Neural cell (in vitro differentiated cells): ENCODE measurements at regions not wholly inside any gene's neighbourhood (a gene's known extent, or its start where the extent isn't known, plus 50 kb on each side); places are given as distances from the start of the nearest gene placed in this dataset.

Source experiments
- H2AFZ ChIP-seq: fragments of 200-600, 300-800 bp; sonication (generic), shearing (Covaris generic); 2 replicates; pipeline ENCODE4 v1.6.0; 2014; ENCODE audit warnings: low read depth, mild to moderate bottlenecking, antibody characterized with exemption, low read length, moderate library complexity
- H3F3A ChIP-seq: fragments of 200-600 bp; shearing (Covaris generic); 2 replicates; pipeline ENCODE4 v1.6.1; 2016; ENCODE audit warnings: mild to moderate bottlenecking, moderate library complexity, mixed read lengths, antibody characterized with exemption, low read length; ENCODE audit not compliant: insufficient read depth, poor library complexity, severe bottlenecking
- H3K27ac ChIP-seq: fragments of 200-600, 300-800 bp; sonication (generic), shearing (Covaris generic); 2 replicates; pipeline ENCODE4 v1.5.1; 2014; ENCODE audit warnings: mild to moderate bottlenecking, low read length, moderate library complexity
- H3K27me3 ChIP-seq: fragments of 300-800, 200-600 bp; sonication (generic), shearing (Covaris generic); 2 replicates; pipeline ENCODE4 v1.6.0; 2014; ENCODE audit warnings: mild to moderate bottlenecking, low read depth, low read length, moderate library complexity; ENCODE audit not compliant: insufficient read depth
- H3K36me3 ChIP-seq: fragments of 300-800, 200-600 bp; sonication (generic), shearing (Covaris generic); 2 replicates; pipeline ENCODE4 v1.5.1; 2014; ENCODE audit warnings: mild to moderate bottlenecking, antibody characterized with exemption, low read length, moderate library complexity; ENCODE audit not compliant: insufficient read depth
- H3K4me2 ChIP-seq: fragments of 300-800, 200-600 bp; sonication (generic), shearing (Covaris generic); 2 replicates; pipeline ENCODE4 v1.6.0; 2014; ENCODE audit warnings: mild to moderate bottlenecking, low read length
- H3K4me3 ChIP-seq: fragments of 300-800, 200-600 bp; sonication (generic), shearing (Covaris generic); 2 replicates; pipeline ENCODE4 v1.5.1; 2014; ENCODE audit warnings: mild to moderate bottlenecking, low read length, moderate library complexity
- H3K79me2 ChIP-seq: fragments of 200-600 bp; shearing (Covaris generic); replicated peaks from 2 replicates; pipeline ENCODE4 v1.6.0; 2014; ENCODE audit warnings: mild to moderate bottlenecking, low read length, moderate library complexity; ENCODE audit not compliant: insufficient read depth
- H3K9ac ChIP-seq: fragments of 300-800, 200-600 bp; sonication (generic), shearing (Covaris generic); 2 replicates; pipeline ENCODE4 v1.6.1; 2016; ENCODE audit warnings: mild to moderate bottlenecking, low read length, mixed read lengths
- H3K9me2 ChIP-seq: fragments of 200-600 bp; shearing (Covaris generic); 2 replicates; pipeline ENCODE4 v1.6.1; 2016; ENCODE audit warnings: mild to moderate bottlenecking, low read length, mixed read lengths; ENCODE audit not compliant: insufficient read depth
- H3K9me3 ChIP-seq: fragments of 200-600, 300-800 bp; sonication (generic), shearing (Covaris generic); 2 replicates; pipeline ENCODE4 v1.6.1; 2016; ENCODE audit warnings: mild to moderate bottlenecking, mixed run types, low read length, moderate library complexity, mixed read lengths
- H4K20me1 ChIP-seq: fragments of 200-600 bp; shearing (Covaris generic); 2 replicates; pipeline ENCODE4 v1.6.1; 2016; ENCODE audit warnings: mild to moderate bottlenecking, mixed run types; ENCODE audit not compliant: insufficient read depth
- EP300 ChIP-seq: fragments of 450-650 bp; conservative IDR thresholded peaks from 2 replicates; pipeline ENCODE4 v1.6.1; 2014; ENCODE audit warnings: antibody characterized with exemption, mild to moderate bottlenecking, moderate library complexity; ENCODE audit not compliant: poor library complexity, severe bottlenecking
- EZH2 ChIP-seq: fragments of 200-600, 300-800 bp; shearing (Covaris generic), sonication (generic); IDR thresholded peaks from 2 replicates; pipeline ENCODE4 v1.6.1; 2014; ENCODE audit warnings: antibody characterized with exemption, low read length, borderline replicate concordance, mild to moderate bottlenecking; ENCODE audit not compliant: insufficient read depth, poor library complexity, severe bottlenecking
- MXI1 ChIP-seq: fragments of 450-650 bp; conservative IDR thresholded peaks from 2 replicates; pipeline ENCODE4 v1.6.1; 2014; ENCODE audit warnings: antibody characterized with exemption, mild to moderate bottlenecking; ENCODE audit not compliant: poor library complexity, severe bottlenecking
- POLR2AphosphoS5 ChIP-seq: IDR thresholded peaks from 2 replicates; pipeline ENCODE4 v1.6.1; 2012
- RAD21 ChIP-seq: fragments of 450-650 bp; conservative IDR thresholded peaks from 2 replicates; pipeline ENCODE4 v1.6.1; 2014; ENCODE audit warnings: antibody characterized with exemption, mild to moderate bottlenecking, moderate library complexity
- SMC3 ChIP-seq: fragments of 450-650 bp; conservative IDR thresholded peaks from 2 replicates; pipeline ENCODE4 v1.6.1; 2014; ENCODE audit warnings: antibody characterized with exemption, mild to moderate bottlenecking, moderate library complexity; ENCODE audit not compliant: poor library complexity
- TAF1 ChIP-seq: IDR thresholded peaks from 2 replicates; pipeline ENCODE4 v1.6.1; 2012; ENCODE audit warnings: low read depth
- TF ChIP-seq, protein P1 (sequence below): IDR thresholded peaks from 2 replicates; pipeline ENCODE4 v1.6.1; 2012; ENCODE audit warnings: borderline replicate concordance
- TF ChIP-seq, protein P2 (sequence below): fragments of 450-650 bp; IDR thresholded peaks from 2 replicates; pipeline ENCODE4 v1.5.1; 2014; ENCODE audit warnings: antibody characterized with exemption, mild to moderate bottlenecking, moderate library complexity; ENCODE audit not compliant: poor library complexity, severe bottlenecking

DNA sequence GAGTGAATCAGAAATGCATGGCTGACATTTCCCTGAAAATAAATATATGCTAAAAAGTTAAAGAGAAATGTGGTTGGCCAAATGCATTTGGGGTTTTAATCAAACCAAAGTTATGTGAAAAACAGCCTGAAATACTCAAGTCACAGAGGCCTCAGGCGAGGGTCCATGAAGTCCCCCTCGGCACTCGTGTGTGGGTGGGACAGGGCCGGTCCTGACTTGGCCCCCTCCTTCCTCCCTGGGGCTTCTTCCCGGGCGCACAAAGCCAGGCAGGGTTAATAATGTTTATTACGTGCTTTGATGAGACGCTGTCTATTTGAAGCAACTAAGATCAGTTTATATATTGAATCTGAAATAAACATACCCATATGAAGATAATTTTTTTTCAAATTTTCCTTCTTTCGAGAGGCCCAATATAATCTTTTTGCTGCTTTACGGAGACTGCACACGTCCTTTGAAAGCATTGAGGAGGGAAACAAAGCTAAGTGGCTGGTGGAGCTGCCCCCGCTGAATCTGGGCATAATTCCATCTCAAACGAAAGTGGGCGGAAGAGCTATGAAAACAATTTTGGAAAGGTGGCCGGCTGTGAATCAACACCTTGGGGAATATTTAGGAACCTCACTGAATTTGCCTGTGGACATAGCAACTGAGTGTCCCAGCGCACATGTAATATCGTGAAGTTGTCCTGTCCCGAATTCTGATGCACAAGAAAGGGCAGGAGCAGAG lies 55.8 kb upstream of the SMOC2 start:
- Histone ChIP-seq H3K9ac (no peak overlapping the region), H3K9me2 (no peaks in the 10 kb centered on the region), H3K27ac (no peak overlapping the region), H4K20me1 (no peaks in the 10 kb centered on the region), H3K36me3 (no peaks in the 10 kb centered on the region), H2AFZ (no peak overlapping the region), H3K4me3 (no peak overlapping the region), H3K9me3 (no peaks in the 10 kb centered on the region), H3K4me2 (no peak overlapping the region), H3K27me3 (no peaks in the 10 kb centered on the region), H3K79me2 (no peaks in the 10 kb centered on the region), H3F3A (no peaks in the 10 kb centered on the region)
- TF ChIP-seq TAF1 (no peak), RAD21 (no peak), MXI1 (no peak), POLR2AphosphoS5 (no peak), EP300 (no peak), EZH2 (no peak), SMC3 (no peak)
- TF ChIP-seq, protein P1, sequence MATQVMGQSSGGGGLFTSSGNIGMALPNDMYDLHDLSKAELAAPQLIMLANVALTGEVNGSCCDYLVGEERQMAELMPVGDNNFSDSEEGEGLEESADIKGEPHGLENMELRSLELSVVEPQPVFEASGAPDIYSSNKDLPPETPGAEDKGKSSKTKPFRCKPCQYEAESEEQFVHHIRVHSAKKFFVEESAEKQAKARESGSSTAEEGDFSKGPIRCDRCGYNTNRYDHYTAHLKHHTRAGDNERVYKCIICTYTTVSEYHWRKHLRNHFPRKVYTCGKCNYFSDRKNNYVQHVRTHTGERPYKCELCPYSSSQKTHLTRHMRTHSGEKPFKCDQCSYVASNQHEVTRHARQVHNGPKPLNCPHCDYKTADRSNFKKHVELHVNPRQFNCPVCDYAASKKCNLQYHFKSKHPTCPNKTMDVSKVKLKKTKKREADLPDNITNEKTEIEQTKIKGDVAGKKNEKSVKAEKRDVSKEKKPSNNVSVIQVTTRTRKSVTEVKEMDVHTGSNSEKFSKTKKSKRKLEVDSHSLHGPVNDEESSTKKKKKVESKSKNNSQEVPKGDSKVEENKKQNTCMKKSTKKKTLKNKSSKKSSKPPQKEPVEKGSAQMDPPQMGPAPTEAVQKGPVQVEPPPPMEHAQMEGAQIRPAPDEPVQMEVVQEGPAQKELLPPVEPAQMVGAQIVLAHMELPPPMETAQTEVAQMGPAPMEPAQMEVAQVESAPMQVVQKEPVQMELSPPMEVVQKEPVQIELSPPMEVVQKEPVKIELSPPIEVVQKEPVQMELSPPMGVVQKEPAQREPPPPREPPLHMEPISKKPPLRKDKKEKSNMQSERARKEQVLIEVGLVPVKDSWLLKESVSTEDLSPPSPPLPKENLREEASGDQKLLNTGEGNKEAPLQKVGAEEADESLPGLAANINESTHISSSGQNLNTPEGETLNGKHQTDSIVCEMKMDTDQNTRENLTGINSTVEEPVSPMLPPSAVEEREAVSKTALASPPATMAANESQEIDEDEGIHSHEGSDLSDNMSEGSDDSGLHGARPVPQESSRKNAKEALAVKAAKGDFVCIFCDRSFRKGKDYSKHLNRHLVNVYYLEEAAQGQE: no peak
- TF ChIP-seq, protein P2, sequence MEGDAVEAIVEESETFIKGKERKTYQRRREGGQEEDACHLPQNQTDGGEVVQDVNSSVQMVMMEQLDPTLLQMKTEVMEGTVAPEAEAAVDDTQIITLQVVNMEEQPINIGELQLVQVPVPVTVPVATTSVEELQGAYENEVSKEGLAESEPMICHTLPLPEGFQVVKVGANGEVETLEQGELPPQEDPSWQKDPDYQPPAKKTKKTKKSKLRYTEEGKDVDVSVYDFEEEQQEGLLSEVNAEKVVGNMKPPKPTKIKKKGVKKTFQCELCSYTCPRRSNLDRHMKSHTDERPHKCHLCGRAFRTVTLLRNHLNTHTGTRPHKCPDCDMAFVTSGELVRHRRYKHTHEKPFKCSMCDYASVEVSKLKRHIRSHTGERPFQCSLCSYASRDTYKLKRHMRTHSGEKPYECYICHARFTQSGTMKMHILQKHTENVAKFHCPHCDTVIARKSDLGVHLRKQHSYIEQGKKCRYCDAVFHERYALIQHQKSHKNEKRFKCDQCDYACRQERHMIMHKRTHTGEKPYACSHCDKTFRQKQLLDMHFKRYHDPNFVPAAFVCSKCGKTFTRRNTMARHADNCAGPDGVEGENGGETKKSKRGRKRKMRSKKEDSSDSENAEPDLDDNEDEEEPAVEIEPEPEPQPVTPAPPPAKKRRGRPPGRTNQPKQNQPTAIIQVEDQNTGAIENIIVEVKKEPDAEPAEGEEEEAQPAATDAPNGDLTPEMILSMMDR: no peak

DNA sequence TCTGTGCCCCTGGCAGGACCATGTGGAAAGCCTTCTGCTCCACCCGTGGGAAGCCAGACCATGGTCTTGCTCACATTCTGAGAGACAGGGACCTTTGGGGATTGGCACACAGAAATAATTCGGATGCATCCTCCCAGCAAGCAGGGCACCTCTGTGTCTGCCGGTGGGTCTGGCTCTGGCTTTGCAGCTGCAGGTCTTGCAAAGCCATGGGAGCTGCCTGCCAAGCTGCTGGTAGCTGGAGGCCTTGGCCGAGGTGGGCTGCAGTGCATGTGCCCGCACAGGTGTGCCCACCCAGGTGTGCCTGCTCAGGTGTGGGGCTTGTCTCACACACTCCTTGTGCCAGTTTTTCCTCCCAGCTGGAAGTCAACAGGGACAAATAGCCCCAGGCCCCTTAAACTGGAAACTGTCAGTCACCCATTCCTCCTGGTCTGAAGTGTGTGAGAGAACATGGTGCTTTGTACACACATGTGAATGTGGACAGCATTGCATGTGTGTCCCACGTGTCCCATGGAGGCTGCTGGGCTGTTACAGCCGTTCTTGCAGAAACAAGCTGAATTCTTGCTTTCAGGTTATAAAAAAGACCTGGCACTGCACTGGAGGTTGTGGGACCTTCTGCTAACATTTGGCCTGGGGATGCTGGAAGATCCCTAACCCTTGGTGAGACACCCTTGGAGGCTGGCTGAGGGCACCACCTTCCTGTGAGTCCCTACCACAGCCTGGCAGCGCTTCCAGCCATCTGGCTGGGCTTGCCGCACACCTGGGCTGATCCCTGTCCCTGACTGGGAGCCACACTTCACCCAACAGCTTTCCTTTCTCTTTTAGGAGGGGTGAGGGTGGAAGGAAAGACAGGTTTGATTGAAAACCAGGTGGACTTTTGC lies 54.9 kb upstream of the SMOC2 start:
- Histone ChIP-seq H3K9me3 (no peaks in the 10 kb centered on the region), H3K9ac (no peak overlapping the region), H2AFZ (no peak overlapping the region), H3K79me2 (no peaks in the 10 kb centered on the region), H3K27ac (no peak overlapping the region), H3K27me3 (no peaks in the 10 kb centered on the region), H3F3A (no peaks in the 10 kb centered on the region), H4K20me1 (no peaks in the 10 kb centered on the region), H3K4me3 (no peak overlapping the region), H3K9me2 (no peaks in the 10 kb centered on the region), H3K4me2 (no peak overlapping the region), H3K36me3 (no peaks in the 10 kb centered on the region)
- TF ChIP-seq RAD21 (no peak), POLR2AphosphoS5 (no peak)
